HS-5 (cell line): ENCODE measurements at regions not wholly inside any gene's neighbourhood (a gene's known extent, or its start where the extent isn't known, plus 50 kb on each side); places are given as distances from the start of the nearest gene placed in this dataset.
A peak's percentile ranks its signal among the peaks of the same experiment; 100 is the strongest.
"Not testable (repeated sequence)": the region's sequence is repeated elsewhere in the genome, so short reads cannot be mapped to it uniquely, and the experiment has no call there.

Experiments used
- DNase-seq: peaks from one replicate; pipeline ENCODE4 v3.0.0-alpha.2; 2012; ENCODE audit warnings: low read depth

DNA sequence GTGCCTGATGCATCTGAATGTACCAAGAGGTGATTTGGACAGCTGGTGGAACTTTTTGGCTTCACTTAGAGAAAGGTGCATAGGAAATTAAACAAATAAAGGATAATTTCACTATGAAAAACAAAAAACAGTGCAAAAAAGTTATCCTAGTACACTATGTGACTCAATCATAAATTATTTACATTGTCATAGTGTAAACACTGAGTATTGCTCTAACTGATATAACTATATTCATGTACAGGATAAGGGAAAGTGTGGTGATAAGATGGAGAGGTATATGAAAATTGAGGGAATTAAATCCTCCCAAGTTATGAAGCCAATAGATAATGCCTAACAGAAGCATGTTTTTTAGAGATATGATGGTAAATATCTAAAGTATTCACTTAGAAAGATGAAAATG is 50.2 kb upstream of the CPNE4 start:
- no peak for DNase-seq

- no peak for DNase-seq
Measured at GRCh38 chr3:132087356-132087755, 52.5 kb upstream of the CPNE4 start.

DNA sequence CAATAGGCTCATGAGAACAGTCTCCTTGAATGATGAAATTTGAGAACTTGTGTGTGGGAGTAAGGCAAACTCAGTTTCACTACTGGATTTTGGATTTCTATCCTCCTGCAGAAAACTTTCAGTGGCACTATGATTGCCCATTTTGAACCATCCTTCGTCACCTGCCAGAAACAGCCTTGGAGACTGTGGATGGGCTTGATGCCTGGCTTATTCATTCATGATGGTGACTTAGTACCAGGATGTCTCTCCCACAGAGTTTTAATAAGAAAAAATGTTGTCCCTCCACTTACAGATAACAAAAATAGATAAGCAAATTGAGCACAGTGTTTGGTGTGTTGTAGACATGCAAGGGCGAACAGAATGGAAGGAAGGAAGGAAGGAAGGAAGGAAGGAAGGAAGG is 53.5 kb upstream of the CPNE4 start:
- DNase-seq: no peak

DNA sequence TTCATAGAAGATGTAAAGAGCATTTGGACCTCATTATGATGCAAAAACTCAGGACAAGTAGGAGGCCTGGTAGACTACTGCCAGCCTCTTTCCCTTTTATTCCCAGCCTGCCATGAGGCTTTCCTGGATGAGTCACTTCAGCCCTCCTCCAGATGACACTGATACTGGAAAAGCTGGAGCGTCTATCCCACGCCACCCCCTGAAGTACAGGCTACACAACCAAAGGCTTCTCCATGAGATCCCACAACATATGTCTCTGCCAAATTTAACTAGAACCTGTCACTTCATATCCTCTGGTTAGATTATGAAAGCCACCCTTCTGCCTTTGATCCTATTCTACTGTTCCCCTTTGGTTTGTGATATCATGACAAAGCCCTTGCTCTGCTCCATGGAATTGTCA is 56.1 kb upstream of the CPNE4 start:
- DNase-seq: no peak

DNA sequence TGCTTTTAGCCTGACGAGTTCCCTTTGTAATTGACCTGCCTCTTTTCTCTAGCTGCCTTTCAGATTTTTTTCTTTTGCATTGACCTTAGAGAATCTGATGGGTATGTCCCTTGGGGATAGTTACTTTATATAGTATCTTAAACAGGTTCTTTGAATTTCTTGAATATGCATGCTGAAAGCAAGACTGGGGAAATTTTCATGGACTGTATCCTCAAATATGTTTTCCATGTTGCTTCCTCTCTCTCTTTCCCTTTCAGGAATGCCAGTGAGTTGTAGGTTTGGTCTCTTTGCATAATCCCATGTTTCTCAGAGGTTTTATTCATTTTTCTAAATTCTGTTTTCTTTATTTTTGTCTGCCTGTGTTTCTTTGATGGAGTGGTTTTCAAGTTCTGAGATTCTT is 81.8 kb upstream of the CPNE4 start:
- DNase-seq: no peak

DNA sequence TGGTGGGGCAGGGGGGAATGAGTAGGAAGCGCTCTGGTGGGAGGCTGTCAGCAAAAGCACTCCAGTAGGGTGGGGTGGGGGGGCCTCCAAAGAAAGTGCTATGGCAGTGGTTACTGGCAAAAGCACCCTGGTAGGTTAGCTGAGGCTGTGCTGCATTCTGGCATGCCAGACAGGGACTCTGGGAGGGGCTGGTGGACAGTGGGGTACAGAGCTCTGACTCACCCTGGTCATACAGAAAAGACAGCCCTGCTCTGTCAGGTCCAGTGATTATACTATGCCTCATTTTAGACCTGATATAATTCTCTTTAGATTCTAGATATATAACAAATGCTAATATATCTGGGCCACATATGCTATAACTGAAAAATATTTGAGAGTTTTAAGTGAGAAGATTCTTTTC is 82.8 kb upstream of the CPNE4 start:
- no peak for DNase-seq

GRCh38 chr3:132119531-132119930 is 84.7 kb upstream of the CPNE4 start:
- DNase-seq: no peak

DNA sequence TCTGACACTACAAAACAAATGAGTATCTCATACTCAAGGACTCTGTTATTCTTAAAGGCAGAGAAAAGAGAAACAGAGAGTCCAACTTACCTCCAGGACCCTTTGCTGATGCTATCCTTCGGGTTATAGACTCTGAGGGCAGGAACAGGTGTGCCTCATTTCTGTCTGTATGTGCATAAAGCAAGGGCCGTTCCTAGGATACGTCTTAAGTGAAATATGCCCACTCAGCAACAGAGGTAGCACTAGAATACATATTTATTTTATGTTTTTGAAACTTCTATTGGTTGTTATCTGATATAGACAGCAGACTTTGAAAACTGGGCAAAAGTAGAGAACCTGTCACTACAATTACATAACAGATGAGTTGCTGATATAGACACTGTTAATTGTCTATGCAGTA is 89.3 kb upstream of the CPNE4 start:
- no peak for DNase-seq

DNA sequence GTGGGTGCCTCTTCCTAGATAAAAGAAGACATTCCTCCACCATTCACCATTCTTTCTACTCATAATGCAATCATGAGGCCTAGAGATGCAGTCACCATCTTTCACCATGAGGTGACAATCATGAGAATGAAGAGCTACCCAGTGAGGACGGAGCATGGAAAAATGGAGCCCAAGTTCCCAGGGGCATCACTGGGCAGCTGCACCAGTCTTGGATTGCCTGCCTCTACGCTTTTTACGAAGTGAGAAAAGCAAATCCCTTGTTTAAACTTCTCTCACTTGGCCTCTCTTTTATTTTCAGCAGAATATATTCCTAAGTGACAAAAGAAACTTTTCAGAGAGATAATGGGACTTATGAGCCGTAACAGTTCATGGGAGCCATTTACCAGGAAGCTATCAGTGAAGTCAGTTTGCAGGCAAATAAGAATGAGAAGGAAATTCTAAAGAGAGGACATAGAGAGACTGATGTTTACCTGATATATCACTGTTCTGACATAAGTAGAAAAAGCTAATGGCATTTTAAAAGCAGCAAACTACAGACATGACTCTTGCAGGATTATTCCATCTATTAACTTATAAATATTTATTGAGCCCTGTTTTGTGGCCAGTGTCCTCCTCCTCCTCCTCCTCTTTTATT is 90.0 kb upstream of the CPNE4 start:
- no peak for DNase-seq

GRCh38 chr3:132134611-132135010 is 99.8 kb upstream of the CPNE4 start:
- peak; percentile 84 for DNase-seq

GRCh38 chr3:132135628-132136333 is 101.0 kb upstream of the CPNE4 start:
- DNase-seq: peak; percentile 95

DNA sequence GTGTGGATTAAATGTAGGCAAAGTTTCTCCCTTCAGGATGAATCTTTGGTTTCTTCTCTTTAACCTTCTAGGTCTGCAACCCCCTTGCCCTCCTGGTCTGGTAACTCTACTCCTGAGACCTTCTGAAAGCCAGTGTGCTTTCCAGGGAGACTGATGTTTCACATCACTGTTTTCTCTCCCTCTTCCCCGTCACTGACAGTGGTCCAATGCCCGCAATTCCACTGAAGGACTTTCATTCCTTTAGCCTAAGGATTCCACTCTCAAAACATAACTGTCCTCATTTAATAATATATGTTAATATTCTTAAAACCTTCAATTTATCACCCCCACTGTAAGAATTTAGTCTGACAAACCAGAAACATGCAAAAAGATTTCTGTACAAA is 101.5 kb upstream of the CPNE4 start:
- DNase-seq: no peak

DNA sequence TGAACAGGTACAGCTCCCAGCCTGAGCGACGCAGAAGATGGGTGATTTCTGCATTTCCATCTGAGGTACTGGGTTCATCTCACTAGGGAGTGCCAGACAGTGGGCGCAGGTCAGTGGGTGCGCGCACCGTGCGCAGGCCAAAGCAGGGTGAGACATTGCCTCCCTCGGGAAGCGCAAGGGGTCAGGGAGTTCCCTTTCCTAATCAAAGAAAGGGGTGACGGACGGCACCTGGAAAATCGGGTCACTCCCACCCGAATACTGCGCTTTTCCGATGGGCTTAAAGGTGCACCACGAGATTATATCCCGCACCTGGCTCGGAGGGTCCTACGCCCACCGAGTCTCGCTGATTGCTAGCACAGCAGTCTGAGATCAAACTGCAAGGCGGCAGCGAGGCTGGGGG is 102.1 kb upstream of the CPNE4 start:
- DNase-seq: not testable (repeated sequence)

- DNase-seq: no peak
Measured at GRCh38 chr3:132145833-132146232, 111.0 kb upstream of the CPNE4 start.

DNA sequence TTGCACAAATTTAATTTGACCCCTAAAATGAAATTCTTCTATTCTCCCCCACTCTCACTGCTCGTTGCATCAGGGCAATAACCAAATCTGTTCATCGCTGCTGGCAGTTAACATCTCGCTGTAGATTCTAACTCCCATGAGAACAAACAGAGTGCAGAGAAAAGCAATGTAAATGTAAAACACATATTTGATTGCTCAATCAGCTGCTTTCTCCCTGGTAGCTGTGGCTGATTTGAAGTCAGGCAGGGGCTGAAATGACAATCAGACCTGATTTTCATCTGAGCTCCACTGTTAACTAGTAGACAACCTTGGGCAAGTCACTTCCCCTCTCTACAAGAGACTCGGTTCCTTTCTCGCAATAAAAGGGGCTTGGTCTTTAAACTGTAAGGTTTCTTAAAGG is 119.8 kb upstream of the CPNE4 start:
- DNase-seq: no peak

DNA sequence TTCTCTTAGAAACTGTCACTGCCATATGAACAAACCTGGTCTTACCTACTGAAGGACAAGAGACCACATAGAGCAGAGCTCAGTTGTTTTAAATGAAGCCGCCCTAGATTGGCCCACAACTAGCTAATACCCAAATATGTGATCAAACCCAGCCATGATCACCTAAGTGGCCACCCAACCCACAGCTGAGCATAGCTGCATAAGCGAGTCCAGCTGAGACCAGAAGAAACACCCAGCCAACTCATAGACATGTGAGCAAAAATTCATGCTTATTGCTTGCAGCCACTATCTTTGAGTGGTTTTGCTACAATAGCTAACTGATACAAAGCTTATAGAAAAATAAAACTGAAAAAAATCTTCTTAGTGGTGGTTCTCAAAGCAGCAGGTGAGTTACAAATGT is 124.3 kb upstream of the CPNE4 start:
- DNase-seq: no peak

- no peak for DNase-seq
Measured at GRCh38 chr3:132160198-132160597, 125.4 kb upstream of the CPNE4 start.

- DNase-seq: no peak
Measured at GRCh38 chr3:132161608-132162007, 126.8 kb upstream of the CPNE4 start.

- no peak for DNase-seq
Measured at GRCh38 chr3:132164469-132165092, 129.8 kb upstream of the CPNE4 start.

GRCh38 chr3:132167870-132168269 is 133.1 kb upstream of the CPNE4 start:
- no peak for DNase-seq

GRCh38 chr3:132174500-132174899 is 139.7 kb upstream of the CPNE4 start:
- DNase-seq: no peak

DNA sequence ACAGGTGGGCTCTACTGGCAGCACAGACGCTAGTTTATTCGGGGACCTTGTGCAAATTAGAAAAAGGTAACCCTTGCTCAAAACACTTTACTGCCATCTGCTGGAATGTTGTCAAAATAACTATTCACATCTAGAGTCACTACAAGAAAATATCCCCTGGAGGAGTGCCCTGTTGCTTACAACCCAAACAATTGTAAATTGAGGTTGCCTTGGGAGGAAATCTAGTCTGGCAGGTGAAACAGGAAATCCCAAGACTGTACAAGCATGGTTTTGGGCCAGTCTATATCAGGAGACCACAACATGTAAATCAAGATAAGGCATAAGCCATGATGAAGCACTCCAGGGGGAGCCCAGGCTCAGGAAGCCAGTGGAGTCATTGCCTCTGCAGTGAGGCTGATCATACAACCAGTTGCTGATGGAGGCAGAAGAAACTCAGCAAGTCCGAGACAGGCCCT is 136.8 kb upstream of the ACP3 start:
- peak; percentile 46 for DNase-seq

DNA sequence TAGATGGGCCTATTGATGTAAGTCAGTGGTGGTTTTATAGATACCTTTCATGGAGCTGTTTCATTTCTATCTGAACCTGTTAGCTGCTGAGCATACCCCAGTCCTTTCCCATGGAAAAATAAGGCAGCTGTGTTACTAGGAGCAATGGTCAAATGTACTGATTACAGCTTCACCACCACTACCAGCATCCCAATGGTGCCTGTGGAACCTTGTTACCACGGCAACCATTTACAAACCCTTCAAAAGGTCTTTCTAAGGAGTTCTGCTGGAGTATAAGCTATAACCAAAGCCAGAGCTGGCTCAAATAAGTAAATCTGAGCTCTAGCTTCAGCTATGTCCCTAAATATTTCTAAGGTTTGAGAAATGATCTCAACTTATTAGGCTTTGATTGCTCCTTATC is 133.4 kb upstream of the ACP3 start:
- DNase-seq: no peak

- no peak for DNase-seq
Measured at GRCh38 chr3:132187746-132188145, 129.5 kb upstream of the ACP3 start.
